Immature natural killer cell (primary cell): ENCODE measurements at regions not wholly inside any gene's neighbourhood (a gene's known extent, or its start where the extent isn't known, plus 50 kb on each side); places are given as distances from the start of the nearest gene placed in this dataset.

ENCODE experiments used
- DNase-seq, 3 donors: peaks; one replicate each; pipeline ENCODE4 v3.0.0; 2022; ENCODE audit warnings: mixed read lengths in 1 of 3
- H3K27ac Mint-ChIP-seq, 6 donors: one replicate each; pipeline ENCODE4 v1.8.0; 2020; ENCODE audit warnings: mixed read lengths in 6 of 6, mild to moderate bottlenecking in 5 of 6, inconsistent platforms in 4 of 6, moderate library complexity in 3 of 6
- H3K27me3 Mint-ChIP-seq, 3 donors: one replicate each; pipeline ENCODE4 v1.8.0; 2020 to 2021; ENCODE audit warnings: low read depth in 3 of 3, mild to moderate bottlenecking in 3 of 3, mixed read lengths in 3 of 3, moderate library complexity in 3 of 3, inconsistent platforms in 1 of 3
- H3K36me3 Mint-ChIP-seq, 3 donors: one replicate each; pipeline ENCODE4 v1.8.0; 2020; ENCODE audit warnings: mixed read lengths in 3 of 3, inconsistent platforms in 2 of 3, mild to moderate bottlenecking in 2 of 3
- H3K4me1 Mint-ChIP-seq, 2 donors: one replicate each; pipeline ENCODE4 v1.8.0; 2020; ENCODE audit warnings: inconsistent platforms in 2 of 2, mild to moderate bottlenecking in 2 of 2, mixed read lengths in 2 of 2, moderate library complexity in 1 of 2
- H3K4me3 Mint-ChIP-seq, 5 donors: one replicate each; pipeline ENCODE4 v1.8.0; 2020; ENCODE audit warnings: mild to moderate bottlenecking in 5 of 5, mixed read lengths in 5 of 5, inconsistent platforms in 3 of 5, moderate library complexity in 3 of 5
- H3K9me3 Mint-ChIP-seq, 6 donors: one replicate each; pipeline ENCODE4 v1.8.0; 2020; ENCODE audit warnings: mild to moderate bottlenecking in 6 of 6, mixed read lengths in 6 of 6, inconsistent platforms in 4 of 6, moderate library complexity in 3 of 6

DNA sequence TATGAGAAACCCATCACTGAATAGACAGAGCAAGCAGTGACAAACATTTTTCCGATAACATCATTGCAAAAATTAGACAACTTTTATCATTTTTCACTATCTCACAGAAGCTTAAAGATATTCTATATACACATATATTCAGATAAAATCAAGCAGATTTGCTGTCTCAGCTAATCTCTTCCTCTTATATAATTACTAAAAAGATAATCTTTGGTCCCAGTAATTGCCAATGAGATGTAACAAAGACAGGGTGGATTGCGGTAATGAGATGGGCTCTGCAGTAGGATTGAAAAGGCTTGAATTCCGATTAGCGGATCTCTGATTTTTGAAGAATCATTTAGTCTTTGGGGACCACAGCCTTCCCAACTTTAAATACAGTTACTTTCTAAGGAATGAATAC is 63.5 kb downstream of the SYT4 start:
- peaks cover 6 to 26% (median 11%) of the 10 kb centered on the region in 6 donors for H3K9me3 Mint-ChIP-seq
- H3K4me3 Mint-ChIP-seq: no peak overlapping the region
- peaks cover 0 to 2% (median 0%) of the 10 kb centered on the region in 3 donors for H3K27me3 Mint-ChIP-seq
- H3K27ac Mint-ChIP-seq: no peak overlapping the region
- H3K4me1 Mint-ChIP-seq: no peaks in the 10 kb centered on the region
- DNase-seq: no peak
- H3K36me3 Mint-ChIP-seq: peaks cover 0 to 3% (median 0%) of the 10 kb centered on the region in 3 donors

DNA sequence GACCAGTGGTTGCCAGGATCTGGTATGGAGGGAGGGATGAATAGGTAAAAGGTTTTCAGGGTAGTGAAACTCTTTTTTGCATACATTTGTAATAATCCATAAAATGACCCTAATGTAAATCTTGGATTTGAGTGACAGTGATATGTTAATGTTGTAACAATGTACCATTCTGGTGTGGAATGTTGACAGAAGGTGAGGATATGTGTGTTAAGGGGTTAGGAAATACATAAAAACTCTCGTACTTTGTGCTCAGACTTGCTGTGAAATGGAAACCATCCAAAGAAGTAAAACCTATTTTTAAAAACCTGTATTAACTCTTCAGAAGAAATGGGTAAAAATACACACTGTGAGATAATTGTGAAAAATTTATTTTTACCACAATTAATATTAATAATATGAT is 66.2 kb downstream of the SYT4 start:
- H3K27ac Mint-ChIP-seq: no peak overlapping the region
- H3K27me3 Mint-ChIP-seq: peaks cover 0 to 2% (median 0%) of the 10 kb centered on the region in 3 donors
- no peaks in the 10 kb centered on the region for H3K4me1 Mint-ChIP-seq
- H3K9me3 Mint-ChIP-seq: peaks cover 0 to 22% (median 7%) of the 10 kb centered on the region in 6 donors
- H3K36me3 Mint-ChIP-seq: peaks cover 0 to 3% (median 0%) of the 10 kb centered on the region in 3 donors
- DNase-seq: no peak
- no peak overlapping the region for H3K4me3 Mint-ChIP-seq

DNA sequence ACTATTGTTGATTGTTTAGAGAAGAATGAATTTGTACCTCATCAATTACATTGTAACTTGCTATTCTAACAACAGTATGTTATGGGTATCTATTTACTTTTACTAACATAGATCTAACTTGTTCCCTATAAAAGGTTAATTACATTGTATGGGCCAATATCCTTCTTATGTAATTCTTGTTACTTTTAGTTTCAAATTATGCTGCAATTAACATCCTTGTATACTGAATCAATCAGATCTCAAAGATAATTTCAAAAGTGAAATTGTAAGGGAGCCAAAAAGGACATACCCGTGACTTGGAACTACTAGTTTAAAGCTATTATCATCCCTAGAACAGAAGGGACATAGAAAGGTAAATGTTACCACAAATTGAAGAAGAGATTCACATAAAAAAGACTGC is 79.9 kb upstream of the RIT2 start:
- Mint-ChIP-seq H3K4me3 (no peak overlapping the region), H3K27me3 (peaks cover 0 to 1% (median 0%) of the 10 kb centered on the region in 3 donors), H3K36me3 (no peaks in the 10 kb centered on the region), H3K27ac (no peak overlapping the region), H3K9me3 (peaks cover 0 to 13% (median 6%) of the 10 kb centered on the region in 6 donors), H3K4me1 (no peaks in the 10 kb centered on the region)
- DNase-seq: no peak

DNA sequence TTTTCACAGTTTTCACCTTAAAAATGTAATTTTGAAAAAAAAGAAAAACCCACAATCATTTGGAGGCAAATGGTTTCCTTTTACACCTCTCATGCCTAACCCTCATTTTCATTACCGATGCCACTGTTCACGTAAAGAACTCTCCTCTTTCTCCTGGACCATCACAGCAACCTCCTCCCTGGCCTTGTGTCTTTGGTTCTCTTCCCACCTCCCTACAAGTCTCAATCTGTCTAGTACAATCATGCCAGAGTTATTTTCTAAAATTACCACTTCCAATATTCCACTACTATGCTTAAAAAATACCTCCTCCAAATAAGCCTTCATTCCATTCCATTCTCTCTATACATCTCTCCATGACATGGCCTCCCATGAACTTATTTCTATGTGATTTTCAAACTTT is 77.9 kb upstream of the RIT2 start:
- Mint-ChIP-seq H3K36me3 (no peaks in the 10 kb centered on the region), H3K9me3 (peaks cover 0 to 12% (median 5%) of the 10 kb centered on the region in 6 donors), H3K4me1 (no peaks in the 10 kb centered on the region), H3K27ac (no peak overlapping the region), H3K27me3 (peaks cover 0 to 1% (median 0%) of the 10 kb centered on the region in 3 donors), H3K4me3 (no peak overlapping the region)
- no peak for DNase-seq

DNA sequence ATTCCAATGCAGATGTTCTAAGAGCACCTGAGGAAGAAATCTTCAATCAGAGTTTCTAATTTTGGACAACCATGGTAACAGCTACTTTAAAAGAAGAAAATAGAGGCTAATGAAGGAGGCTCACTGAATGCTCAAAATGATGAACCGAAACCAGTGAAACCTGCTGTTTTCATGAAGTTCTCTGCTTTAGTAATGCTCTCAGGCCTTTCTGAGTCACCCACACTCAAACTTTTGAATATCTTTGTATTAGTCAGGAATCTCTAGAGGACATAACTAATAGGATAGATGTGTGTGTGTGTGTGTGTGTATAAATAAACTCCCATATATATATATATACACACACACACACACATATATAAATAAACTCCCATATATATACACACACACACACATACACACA is 76.9 kb upstream of the RIT2 start:
- DNase-seq: no peak
- Mint-ChIP-seq H3K9me3 (peaks cover 0 to 11% (median 6%) of the 10 kb centered on the region in 6 donors), H3K36me3 (no peaks in the 10 kb centered on the region), H3K4me1 (no peaks in the 10 kb centered on the region), H3K4me3 (no peak overlapping the region), H3K27ac (no peak overlapping the region), H3K27me3 (peaks cover 0 to 1% (median 0%) of the 10 kb centered on the region in 3 donors)

DNA sequence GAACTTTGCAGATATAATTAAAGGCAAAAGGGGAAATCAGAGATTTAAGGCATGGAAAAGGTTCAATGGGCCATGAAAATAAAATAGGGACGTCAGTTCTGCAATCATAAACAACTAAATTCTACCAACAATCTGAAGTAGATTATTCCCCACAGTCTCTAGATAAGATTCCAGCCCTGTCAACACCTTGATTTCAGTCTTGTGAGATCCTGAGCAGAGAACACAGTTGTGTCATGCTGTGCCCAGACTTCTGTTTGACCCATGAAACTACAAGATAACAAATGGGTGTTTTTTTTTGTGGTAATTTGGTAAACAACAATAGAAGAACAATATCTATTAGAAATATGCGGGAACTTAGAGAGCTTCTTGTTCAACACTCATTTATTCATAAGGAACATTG is 66.2 kb upstream of the RIT2 start:
- no peak for DNase-seq
- H3K36me3 Mint-ChIP-seq: no peaks in the 10 kb centered on the region
- H3K9me3 Mint-ChIP-seq: peaks cover 1 to 14% (median 7%) of the 10 kb centered on the region in 6 donors
- H3K27ac Mint-ChIP-seq: no peak overlapping the region
- no peaks in the 10 kb centered on the region for H3K4me1 Mint-ChIP-seq
- H3K4me3 Mint-ChIP-seq: no peak overlapping the region
- peaks cover 0 to 1% (median 0%) of the 10 kb centered on the region in 3 donors for H3K27me3 Mint-ChIP-seq

DNA sequence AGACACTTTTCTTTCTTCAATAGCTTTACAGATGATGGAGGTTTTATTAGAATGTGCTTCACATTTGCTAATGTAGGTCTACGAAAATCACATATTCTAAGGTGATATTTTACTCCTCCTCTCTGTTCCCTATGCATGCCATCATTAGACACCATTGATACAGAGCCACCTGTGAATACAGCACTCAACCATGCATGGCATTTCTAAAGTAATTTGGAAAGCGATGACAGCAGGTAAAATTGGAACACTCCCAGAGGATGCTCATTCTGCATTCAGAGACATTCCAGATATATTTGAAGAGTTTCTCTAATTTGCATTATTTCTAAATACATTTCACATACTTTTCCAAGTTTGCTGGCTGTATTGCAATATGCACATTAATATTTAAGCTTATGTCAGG is 65.3 kb upstream of the RIT2 start:
- Mint-ChIP-seq H3K9me3 (peaks cover 1 to 17% (median 8%) of the 10 kb centered on the region in 6 donors), H3K4me3 (no peak overlapping the region), H3K27me3 (peaks cover 0 to 1% (median 0%) of the 10 kb centered on the region in 3 donors), H3K27ac (no peak overlapping the region), H3K4me1 (no peaks in the 10 kb centered on the region), H3K36me3 (no peaks in the 10 kb centered on the region)
- no peak for DNase-seq

DNA sequence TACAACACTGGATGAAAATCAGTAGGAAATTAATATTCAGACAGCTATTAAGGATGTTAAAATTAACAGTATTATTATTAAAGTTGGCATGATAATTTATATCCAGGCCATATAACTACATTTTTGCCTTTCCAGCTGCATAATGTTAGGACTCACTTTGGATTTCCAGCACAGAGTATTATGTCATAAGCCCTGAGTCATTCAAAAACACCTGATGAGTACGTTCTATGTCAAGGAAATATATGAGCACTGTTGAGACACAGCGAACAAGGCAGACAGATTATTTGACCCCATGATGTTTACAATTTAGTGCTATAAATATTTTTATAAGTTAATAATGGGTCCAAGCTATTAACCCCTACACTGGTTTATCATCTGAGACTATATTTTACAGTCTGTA is 59.8 kb upstream of the RIT2 start:
- Mint-ChIP-seq H3K4me1 (no peaks in the 10 kb centered on the region), H3K9me3 (peaks cover 10 to 27% (median 16%) of the 10 kb centered on the region in 6 donors), H3K27ac (no peak overlapping the region), H3K27me3 (no peaks in the 10 kb centered on the region), H3K36me3 (no peaks in the 10 kb centered on the region), H3K4me3 (no peak overlapping the region)
- DNase-seq: no peak

DNA sequence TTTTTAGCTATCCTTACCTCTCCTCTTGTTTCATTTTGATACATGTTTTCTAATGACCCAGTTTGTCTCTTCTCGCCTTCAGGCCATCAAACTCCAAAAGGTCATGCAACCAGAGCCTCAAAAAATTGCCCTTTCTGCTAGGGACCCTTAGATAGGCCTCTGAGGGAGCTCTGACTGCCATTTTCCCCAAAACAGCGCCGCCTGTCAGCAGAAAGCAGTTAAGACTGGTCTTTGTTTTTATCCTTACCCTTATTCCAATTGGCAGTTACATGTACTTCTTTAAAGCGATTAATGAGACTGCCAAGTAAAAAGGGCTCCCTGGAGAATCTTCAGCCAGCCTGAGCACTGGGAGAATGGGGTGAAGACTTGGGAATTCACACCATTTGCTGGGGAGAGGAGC is 55.1 kb upstream of the RIT2 start:
- no peaks in the 10 kb centered on the region for H3K36me3 Mint-ChIP-seq
- no peak overlapping the region for H3K4me3 Mint-ChIP-seq
- no peak for DNase-seq
- no peaks in the 10 kb centered on the region for H3K4me1 Mint-ChIP-seq
- H3K27ac Mint-ChIP-seq: no peak overlapping the region
- H3K27me3 Mint-ChIP-seq: no peaks in the 10 kb centered on the region
- peaks cover 16 to 53% (median 27%) of the 10 kb centered on the region in 6 donors for H3K9me3 Mint-ChIP-seq
